ENCODE measurements at regions not wholly inside any gene's neighbourhood (a gene's known extent, or its start where the extent isn't known, plus 50 kb on each side); places are given as distances from the start of the nearest gene placed in this dataset.

GRCh38 chr3:189401196-189401595 is 229.4 kb downstream of the TPRG1 start:
- TF ChIP-seq, protein P1, sequence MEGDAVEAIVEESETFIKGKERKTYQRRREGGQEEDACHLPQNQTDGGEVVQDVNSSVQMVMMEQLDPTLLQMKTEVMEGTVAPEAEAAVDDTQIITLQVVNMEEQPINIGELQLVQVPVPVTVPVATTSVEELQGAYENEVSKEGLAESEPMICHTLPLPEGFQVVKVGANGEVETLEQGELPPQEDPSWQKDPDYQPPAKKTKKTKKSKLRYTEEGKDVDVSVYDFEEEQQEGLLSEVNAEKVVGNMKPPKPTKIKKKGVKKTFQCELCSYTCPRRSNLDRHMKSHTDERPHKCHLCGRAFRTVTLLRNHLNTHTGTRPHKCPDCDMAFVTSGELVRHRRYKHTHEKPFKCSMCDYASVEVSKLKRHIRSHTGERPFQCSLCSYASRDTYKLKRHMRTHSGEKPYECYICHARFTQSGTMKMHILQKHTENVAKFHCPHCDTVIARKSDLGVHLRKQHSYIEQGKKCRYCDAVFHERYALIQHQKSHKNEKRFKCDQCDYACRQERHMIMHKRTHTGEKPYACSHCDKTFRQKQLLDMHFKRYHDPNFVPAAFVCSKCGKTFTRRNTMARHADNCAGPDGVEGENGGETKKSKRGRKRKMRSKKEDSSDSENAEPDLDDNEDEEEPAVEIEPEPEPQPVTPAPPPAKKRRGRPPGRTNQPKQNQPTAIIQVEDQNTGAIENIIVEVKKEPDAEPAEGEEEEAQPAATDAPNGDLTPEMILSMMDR (IDR thresholded peaks at IDR 0.05), result no peak
- no peak for DNase-seq
- intact Hi-C loops (cut with DNase I), result no loop called here
- Histone ChIP-seq H3K9me3 (no peaks in the 10 kb centered on the region), H3K4me1 (no peaks in the 10 kb centered on the region), H3K4me3 (no peak overlapping the region), H3K27me3 (no peaks in the 10 kb centered on the region), H3K36me3 (no peaks in the 10 kb centered on the region), H3K27ac (no peak overlapping the region)
- WGBS, 2 donors, result 89 to 94% methylated on average over 2 of the region's 2 CpGs
- no peak for ATAC-seq

DNA sequence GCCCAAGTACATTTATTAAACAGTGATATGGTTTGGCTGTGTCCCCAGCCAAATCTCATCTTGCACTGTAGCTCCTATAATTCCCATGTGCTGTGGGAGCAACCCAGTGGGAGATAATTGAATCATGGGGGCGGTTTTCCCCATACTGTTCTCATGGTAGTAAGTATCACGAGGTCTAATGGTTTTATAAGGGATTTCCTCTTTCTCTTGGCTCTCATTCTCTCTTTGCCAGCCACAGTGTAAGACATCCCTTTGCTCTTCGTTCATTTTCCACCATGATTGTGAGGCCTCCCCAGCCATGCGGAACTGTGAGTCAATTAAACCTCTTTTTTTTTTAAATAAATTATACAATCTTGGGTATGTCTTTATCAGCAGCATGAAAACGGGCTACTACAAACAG is 228.0 kb upstream of the TP63 start:
- TF ChIP-seq, protein P1 (IDR thresholded peaks at IDR 0.05), result no peak
- Histone ChIP-seq H3K27ac (no peak overlapping the region), H3K4me1 (no peaks in the 10 kb centered on the region), H3K9me3 (no peaks in the 10 kb centered on the region), H3K4me3 (no peak overlapping the region), H3K36me3 (no peaks in the 10 kb centered on the region), H3K27me3 (no peaks in the 10 kb centered on the region)
- no peak for ATAC-seq
- intact Hi-C loops (cut with DNase I), result no loop called here
- 67 to 72% methylated on average over 5 of the region's 5 CpGs for WGBS, 2 donors
- no peak for DNase-seq

DNA sequence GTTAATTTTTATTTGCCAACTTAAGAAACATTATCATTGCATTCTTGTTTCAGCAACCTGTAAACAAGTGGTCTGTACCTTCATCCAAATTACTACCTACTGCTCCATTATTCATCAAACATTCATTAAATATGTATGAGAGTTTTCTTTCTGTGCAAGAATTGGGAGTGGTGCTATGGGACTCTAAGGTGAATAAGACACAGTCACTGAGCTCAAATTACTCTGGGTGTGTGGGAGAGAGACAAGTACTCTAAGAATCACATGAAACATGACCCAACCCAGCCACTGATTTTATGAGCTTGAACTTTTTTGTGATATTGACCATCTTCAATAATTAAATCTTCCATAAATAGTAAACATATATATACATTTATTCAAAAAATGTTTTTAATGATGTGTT is 227.2 kb upstream of the TP63 start:
- Histone ChIP-seq H3K4me3 (no peak overlapping the region), H3K27me3 (no peaks in the 10 kb centered on the region), H3K36me3 (no peaks in the 10 kb centered on the region), H3K27ac (no peak overlapping the region), H3K4me1 (no peaks in the 10 kb centered on the region), H3K9me3 (no peaks in the 10 kb centered on the region)
- ATAC-seq (no peak), DNase-seq (no peak)
- TF ChIP-seq, protein P1 (IDR thresholded peaks at IDR 0.05), result no peak
- intact Hi-C loops (cut with DNase I), result no loop called here

DNA sequence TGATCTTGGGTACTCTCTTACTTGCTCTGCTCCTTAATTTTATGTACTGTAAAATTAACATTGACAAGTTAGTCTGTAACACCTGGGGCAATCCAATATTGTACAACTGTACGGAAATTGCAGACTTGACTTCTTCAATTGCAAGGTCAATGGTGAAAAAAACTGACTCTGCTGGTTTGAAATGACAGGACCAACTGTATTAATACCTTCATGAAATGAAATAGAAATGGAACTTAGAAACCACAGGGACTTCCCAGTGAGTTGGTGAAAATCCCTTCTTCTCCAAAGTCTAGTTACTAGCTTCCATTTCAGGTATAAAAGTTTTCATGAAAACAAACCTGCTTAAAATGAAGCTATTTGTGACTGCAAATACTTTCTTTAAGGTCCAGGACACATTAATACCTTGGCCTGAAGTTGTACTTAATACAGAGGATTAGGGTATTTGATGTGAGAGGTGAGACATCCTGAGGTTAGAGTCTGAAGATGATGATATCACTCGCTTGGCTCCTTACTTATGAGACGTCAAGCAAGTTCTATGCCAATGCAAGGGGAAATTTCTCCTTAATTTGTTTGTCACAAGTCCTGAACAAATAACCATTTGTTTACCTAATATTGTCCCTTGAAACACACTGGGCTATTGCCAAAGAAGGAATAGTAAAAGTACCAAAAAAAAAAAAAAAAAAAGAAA is 226.2 kb upstream of the TP63 start:
- Histone ChIP-seq H3K36me3 (no peaks in the 10 kb centered on the region), H3K4me3 (no peak overlapping the region), H3K27me3 (no peaks in the 10 kb centered on the region), H3K9me3 (no peaks in the 10 kb centered on the region), H3K4me1 (no peaks in the 10 kb centered on the region), H3K27ac (no peak overlapping the region)
- TF ChIP-seq, protein P1 (IDR thresholded peaks at IDR 0.05), result no peak
- ATAC-seq, result no peak
- DNase-seq, result no peak
- 86 to 90% methylated on average over 3 of the region's 3 CpGs for WGBS, 2 donors
- intact Hi-C loops (cut with DNase I), result no loop called here
